Neural progenitor cell (in vitro differentiated cells): ENCODE measurements at regions not wholly inside any gene's neighbourhood (a gene's known extent, or its start where the extent isn't known, plus 50 kb on each side); places are given as distances from the start of the nearest gene placed in this dataset.
A peak's percentile ranks its signal among the peaks of the same experiment; 100 is the strongest.

ENCODE experiments used
- DNase-seq: peaks from one replicate; pipeline ENCODE4 v3.0.0-alpha.2; 2016; ENCODE audit warnings: low spot score
- H2AFZ ChIP-seq: fragments of 200-600 bp; sonication (generic); replicated peaks from 2 replicates; pipeline ENCODE4 v1.6.1; 2016; ENCODE audit warnings: antibody characterized with exemption
- H3F3A ChIP-seq: fragments of 200-600 bp; sonication (generic); 2 replicates; pipeline ENCODE4 v1.6.1; 2016; ENCODE audit warnings: antibody characterized with exemption, low read depth
- H3K27ac ChIP-seq: fragments of 200-600 bp; sonication (generic); 2 replicates; pipeline ENCODE4 v1.5.1; 2016; ENCODE audit warnings: mild to moderate bottlenecking
- H3K27me3 ChIP-seq: fragments of 200-600 bp; sonication (generic); 2 replicates; pipeline ENCODE4 v1.6.1; 2016; ENCODE audit warnings: mild to moderate bottlenecking, moderate library complexity
- H3K36me3 ChIP-seq: fragments of 200-600 bp; sonication (generic); 2 replicates; pipeline ENCODE4 v1.5.1; 2016
- H3K4me1 ChIP-seq: fragments of 200-600 bp; sonication (generic); 2 replicates; pipeline ENCODE4 v1.6.1; 2016; ENCODE audit warnings: mixed run types
- H3K4me2 ChIP-seq: fragments of 200-600 bp; sonication (generic); 2 replicates; pipeline ENCODE4 v1.6.1; 2016
- H3K4me3 ChIP-seq: fragments of 200-600 bp; sonication (generic); 2 replicates; pipeline ENCODE4 v1.5.1; 2016
- H3K79me2 ChIP-seq: fragments of 200-600 bp; sonication (generic); 2 replicates; pipeline ENCODE4 v1.6.1; 2016; ENCODE audit warnings: low read depth
- H3K9ac ChIP-seq: fragments of 200-600 bp; sonication (generic); 2 replicates; pipeline ENCODE4 v1.6.1; 2016
- H3K9me3 ChIP-seq: fragments of 200-600 bp; sonication (generic); 2 replicates; pipeline ENCODE4 v1.5.1; 2016; ENCODE audit warnings: low read depth
- H4K20me1 ChIP-seq: fragments of 200-600 bp; sonication (generic); 2 replicates; pipeline ENCODE4 v1.6.1; 2016; ENCODE audit warnings: low read depth
- H3K27ac Mint-ChIP-seq: 3 replicates; pipeline ENCODE4 v1.8.0; 2021; ENCODE audit warnings: mixed read lengths
- H3K27me3 Mint-ChIP-seq: 2 replicates; pipeline ENCODE4 v1.8.0; 2022; ENCODE audit warnings: low read depth, mild to moderate bottlenecking, inconsistent platforms, moderate library complexity, mixed read lengths; ENCODE audit not compliant: insufficient read depth
- H3K36me3 Mint-ChIP-seq: 3 replicates; pipeline ENCODE4 v1.8.0; 2021; ENCODE audit warnings: mixed read lengths
- H3K4me1 Mint-ChIP-seq: 3 replicates; pipeline ENCODE4 v1.8.0; 2021; ENCODE audit warnings: mixed read lengths
- H3K4me3 Mint-ChIP-seq: 3 replicates; pipeline ENCODE4 v1.8.0; 2021; ENCODE audit warnings: mild to moderate bottlenecking, moderate library complexity, mixed read lengths
- H3K9me3 Mint-ChIP-seq: 3 replicates; pipeline ENCODE4 v1.8.0; 2020; ENCODE audit warnings: mixed read lengths
- EZH2 ChIP-seq: fragments of 200-600 bp; sonication (generic); IDR thresholded peaks from 2 replicates; pipeline ENCODE4 v1.6.1; 2017; ENCODE audit warnings: antibody characterized with exemption, mild to moderate bottlenecking, moderate library complexity
- EZH2phosphoT487 ChIP-seq: fragments of 200-600 bp; sonication (generic); IDR thresholded peaks from 2 replicates; pipeline ENCODE4 v1.6.1; 2017; ENCODE audit warnings: antibody characterized with exemption
- TF ChIP-seq, protein P1 (sequence below): fragments of 200-600 bp; sonication (generic); IDR thresholded peaks from 2 replicates; pipeline ENCODE4 v1.5.1; 2017; ENCODE audit warnings: antibody characterized with exemption, mild to moderate bottlenecking

DNA sequence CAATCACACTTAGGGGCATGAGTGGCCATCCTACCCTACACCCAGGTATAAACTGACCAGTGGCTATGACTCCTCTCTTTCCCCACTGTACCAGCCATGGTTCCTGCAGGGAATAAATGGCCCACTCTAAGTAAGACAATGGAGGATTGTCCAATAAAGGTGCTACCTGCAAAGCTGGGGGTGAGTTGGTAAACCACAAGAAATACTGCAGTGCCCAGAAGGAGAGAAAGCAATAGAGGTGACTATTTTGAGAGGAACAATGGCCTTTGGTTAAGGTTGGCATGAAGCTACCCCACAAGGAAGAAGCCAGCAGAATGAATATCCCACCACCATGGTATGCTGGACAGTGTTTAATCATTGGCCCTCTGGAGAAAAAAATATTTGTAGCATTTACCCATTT is 233.3 kb upstream of the ECI2 start:
- Histone ChIP-seq H3K4me1 (peaks cover 13% of the 10 kb centered on the region), H3K9me3 (no peaks in the 10 kb centered on the region), H3K79me2 (no peaks in the 10 kb centered on the region), H3K4me3 (no peak overlapping the region), H3K36me3 (no peaks in the 10 kb centered on the region), H2AFZ (no peak overlapping the region), H3K27me3 (no peaks in the 10 kb centered on the region), H4K20me1 (no peaks in the 10 kb centered on the region), H3K9ac (no peak overlapping the region), H3F3A (no peaks in the 10 kb centered on the region), H3K27ac (no peak overlapping the region), H3K4me2 (no peak overlapping the region)
- no peak for DNase-seq
- Mint-ChIP-seq H3K27ac (no peak overlapping the region), H3K9me3 (peaks cover 6% of the 10 kb centered on the region), H3K4me3 (no peak overlapping the region), H3K36me3 (no peaks in the 10 kb centered on the region), H3K27me3 (peaks cover 7% of the 10 kb centered on the region), H3K4me1 (peaks cover 8% of the 10 kb centered on the region)
- TF ChIP-seq EZH2phosphoT487 (no peak), EZH2 (no peak)
- TF ChIP-seq, protein P1, sequence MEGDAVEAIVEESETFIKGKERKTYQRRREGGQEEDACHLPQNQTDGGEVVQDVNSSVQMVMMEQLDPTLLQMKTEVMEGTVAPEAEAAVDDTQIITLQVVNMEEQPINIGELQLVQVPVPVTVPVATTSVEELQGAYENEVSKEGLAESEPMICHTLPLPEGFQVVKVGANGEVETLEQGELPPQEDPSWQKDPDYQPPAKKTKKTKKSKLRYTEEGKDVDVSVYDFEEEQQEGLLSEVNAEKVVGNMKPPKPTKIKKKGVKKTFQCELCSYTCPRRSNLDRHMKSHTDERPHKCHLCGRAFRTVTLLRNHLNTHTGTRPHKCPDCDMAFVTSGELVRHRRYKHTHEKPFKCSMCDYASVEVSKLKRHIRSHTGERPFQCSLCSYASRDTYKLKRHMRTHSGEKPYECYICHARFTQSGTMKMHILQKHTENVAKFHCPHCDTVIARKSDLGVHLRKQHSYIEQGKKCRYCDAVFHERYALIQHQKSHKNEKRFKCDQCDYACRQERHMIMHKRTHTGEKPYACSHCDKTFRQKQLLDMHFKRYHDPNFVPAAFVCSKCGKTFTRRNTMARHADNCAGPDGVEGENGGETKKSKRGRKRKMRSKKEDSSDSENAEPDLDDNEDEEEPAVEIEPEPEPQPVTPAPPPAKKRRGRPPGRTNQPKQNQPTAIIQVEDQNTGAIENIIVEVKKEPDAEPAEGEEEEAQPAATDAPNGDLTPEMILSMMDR: no peak

DNA sequence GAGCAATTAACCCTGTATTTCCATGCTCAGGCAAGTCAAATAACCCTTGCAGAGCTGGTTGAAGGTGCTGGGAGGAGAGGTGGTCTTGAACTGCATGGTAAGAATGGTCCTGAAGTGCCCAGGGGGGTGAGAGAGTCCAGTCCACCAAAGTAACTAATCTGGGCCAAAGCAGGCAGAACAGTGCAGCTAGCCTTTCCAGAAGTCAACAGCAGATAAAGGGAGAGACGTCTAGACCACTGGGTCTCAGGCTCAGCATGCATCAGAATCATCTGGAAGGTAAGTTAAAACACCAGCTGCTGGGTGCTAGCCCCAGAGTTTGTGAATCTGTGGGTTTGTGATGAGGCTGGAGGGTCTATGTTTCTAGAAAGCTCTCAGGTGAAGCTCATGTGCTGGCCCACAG is 232.3 kb upstream of the ECI2 start:
- H3F3A ChIP-seq: no peaks in the 10 kb centered on the region
- H3K4me2 ChIP-seq: no peak overlapping the region
- H3K36me3 ChIP-seq: no peaks in the 10 kb centered on the region
- DNase-seq: no peak
- peaks cover 15% of the 10 kb centered on the region for H3K4me1 ChIP-seq
- H3K9ac ChIP-seq: no peak overlapping the region
- Mint-ChIP-seq H3K4me1 (peaks cover 10% of the 10 kb centered on the region), H3K9me3 (peaks cover 6% of the 10 kb centered on the region), H3K4me3 (no peak overlapping the region), H3K36me3 (no peaks in the 10 kb centered on the region), H3K27me3 (peaks cover 8% of the 10 kb centered on the region), H3K27ac (no peak overlapping the region)
- no peaks in the 10 kb centered on the region for H3K79me2 ChIP-seq
- no peaks in the 10 kb centered on the region for H3K27me3 ChIP-seq
- no peaks in the 10 kb centered on the region for H3K9me3 ChIP-seq
- TF ChIP-seq EZH2 (no peak), EZH2phosphoT487 (no peak)
- TF ChIP-seq, protein P1: no peak
- H4K20me1 ChIP-seq: no peaks in the 10 kb centered on the region
- H3K4me3 ChIP-seq: no peak overlapping the region
- no peak overlapping the region for H2AFZ ChIP-seq
- H3K27ac ChIP-seq: no peak overlapping the region

DNA sequence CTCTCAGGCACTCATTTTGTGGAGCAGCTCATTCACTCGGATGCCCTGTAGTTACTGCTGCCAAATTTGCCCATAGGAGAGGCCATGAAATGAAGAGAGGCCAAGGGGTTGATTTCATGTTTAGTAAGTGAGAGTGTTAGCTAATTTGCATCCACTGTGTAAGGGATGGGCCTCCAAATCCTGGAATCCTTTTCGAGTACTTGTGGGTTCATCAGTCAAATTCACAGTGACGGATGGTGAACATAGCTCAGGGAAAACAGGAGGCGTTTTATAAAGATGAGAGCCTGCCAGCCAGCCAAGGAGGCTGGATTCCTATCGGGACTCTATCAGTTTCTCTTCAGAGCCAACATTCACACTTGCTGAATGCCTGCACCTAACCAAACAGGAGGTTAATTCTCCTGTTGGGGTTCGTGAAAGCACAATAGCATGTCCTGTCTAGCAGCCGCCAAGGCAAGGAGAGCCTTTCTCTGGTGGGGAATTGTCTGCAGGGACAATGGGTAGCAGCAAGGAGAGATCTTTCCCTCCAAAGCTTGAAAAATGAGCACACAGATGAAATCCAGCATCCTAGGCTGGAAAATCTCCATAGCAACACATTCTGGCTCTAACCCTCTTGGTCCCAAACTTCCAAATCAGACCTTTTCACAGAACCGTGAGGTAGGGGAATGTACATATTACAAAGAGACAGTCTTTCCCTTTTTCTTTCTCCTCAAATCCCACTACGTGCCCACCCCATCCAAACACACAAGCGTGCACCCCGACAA is 231.4 kb upstream of the ECI2 start:
- H3K9me3 ChIP-seq: no peaks in the 10 kb centered on the region
- H3K4me1 ChIP-seq: peaks cover 15% of the 10 kb centered on the region
- TF ChIP-seq, protein P1: no peak
- TF ChIP-seq EZH2: no peak
- TF ChIP-seq EZH2phosphoT487: no peak
- H3K4me3 Mint-ChIP-seq: no peak overlapping the region
- H3K4me2 ChIP-seq: no peak overlapping the region
- peak overlapping the region; percentile 63 for H2AFZ ChIP-seq
- H3K79me2 ChIP-seq: no peaks in the 10 kb centered on the region
- H3K27ac ChIP-seq: no peak overlapping the region
- no peaks in the 10 kb centered on the region for H3K36me3 Mint-ChIP-seq
- no peaks in the 10 kb centered on the region for H3K36me3 ChIP-seq
- no peak overlapping the region for H3K4me3 ChIP-seq
- no peaks in the 10 kb centered on the region for H4K20me1 ChIP-seq
- H3K9me3 Mint-ChIP-seq: peaks cover 6% of the 10 kb centered on the region
- H3F3A ChIP-seq: no peaks in the 10 kb centered on the region
- H3K27me3 ChIP-seq: no peaks in the 10 kb centered on the region
- H3K4me1 Mint-ChIP-seq: peaks cover 10% of the 10 kb centered on the region
- no peak for DNase-seq
- no peak overlapping the region for H3K27ac Mint-ChIP-seq
- no peak overlapping the region for H3K9ac ChIP-seq
- peaks cover 9% of the 10 kb centered on the region for H3K27me3 Mint-ChIP-seq
